Spleen (tissue), 11 donors: ENCODE measurements at regions not wholly inside any gene's neighbourhood (a gene's known extent, or its start where the extent isn't known, plus 50 kb on each side); places are given as distances from the start of the nearest gene placed in this dataset.
A peak's percentile ranks its signal among the peaks of the same experiment; 100 is the strongest.
"Not testable (repeated sequence)": the region's sequence is repeated elsewhere in the genome, so short reads cannot be mapped to it uniquely, and the experiment has no call there.

Source experiments
- DNase-seq: peaks from one replicate; pipeline ENCODE4 v3.0.0-alpha.2; 2020
- H3K27ac ChIP-seq, 8 donors: fragments of 200-600 bp; sonication (generic) in 7 of 8; 1 replicate in 4 of 8; 2 replicates in 4 of 8; pipeline versions ENCODE4 v1.5.0 to v1.8.0; 2016 to 2021; ENCODE audit warnings: inconsistent platforms in 4 of 8, mild to moderate bottlenecking in 4 of 8, moderate library complexity in 1 of 8
- H3K27me3 ChIP-seq, 7 donors: fragments of 200-600 bp; sonication (generic) in 6 of 7; replicated peaks in 1 of 7; 1 replicate in 4 of 7; 2 replicates in 3 of 7; pipeline versions ENCODE4 v1.5.0 to v1.8.0; 2016 to 2021; ENCODE audit warnings: inconsistent platforms in 3 of 7, mild to moderate bottlenecking in 1 of 7
- H3K36me3 ChIP-seq, 6 donors: fragments of 200-600 bp; sonication (generic) in 5 of 6; 1 replicate in 4 of 6; 2 replicates in 2 of 6; pipeline versions ENCODE4 v1.5.0 to v1.8.0; 2016 to 2021; ENCODE audit warnings: inconsistent platforms in 2 of 6
- H3K4me1 ChIP-seq, 6 donors: fragments of 200-600 bp; sonication (generic) in 5 of 6; 1 replicate in 3 of 6; 2 replicates in 3 of 6; pipeline versions ENCODE4 v1.5.0 to v1.8.0; 2016 to 2021; ENCODE audit warnings: inconsistent platforms in 3 of 6
- H3K4me3 ChIP-seq, 8 donors: fragments of 200-600 bp; sonication (generic) in 7 of 8; 1 replicate in 4 of 8; 2 replicates in 4 of 8; pipeline versions ENCODE4 v1.5.0 to v1.8.0; 2016 to 2021; ENCODE audit warnings: inconsistent platforms in 4 of 8, mild to moderate bottlenecking in 4 of 8, moderate library complexity in 2 of 8
- H3K9me3 ChIP-seq, 8 donors: fragments of 200-600 bp; sonication (generic) in 7 of 8; 1 replicate in 4 of 8; 2 replicates in 4 of 8; pipeline versions ENCODE4 v1.5.0 to v1.8.0; 2016 to 2021; ENCODE audit warnings: inconsistent platforms in 4 of 8
- CTCF ChIP-seq, 11 experiments: fragments of 200-600 bp in 7 of 11; fragments of 450-650 bp in 4 of 11; sonication (generic) in 4 of 11; IDR thresholded peaks in 8 of 11; conservative IDR thresholded peaks in 3 of 11; 1 replicate in 7 of 11; 2 replicates in 4 of 11; pipeline versions ENCODE4 v1.4.0 to v1.8.0; 2016 to 2021; ENCODE audit warnings: antibody characterized with exemption in 11 of 11, inconsistent platforms in 4 of 11, mild to moderate bottlenecking in 1 of 11
- POLR2A ChIP-seq, 3 donors: fragments of 450-650 bp; IDR thresholded peaks; one replicate each; pipeline ENCODE4 v1.5.1; 2017; ENCODE audit warnings: antibody characterized with exemption in 3 of 3, mild to moderate bottlenecking in 1 of 3
- POLR2AphosphoS5 ChIP-seq, 3 donors: sonication (generic); formaldehyde crosslinking; IDR thresholded peaks; one replicate each; pipeline ENCODE4 v1.5.1; 2017; ENCODE audit warnings: antibody characterized with exemption in 3 of 3
- WGBS, 5 donors: extraction: QIAGEN DNeasy Blood & Tissue Kit in 3 of 5; methylation state at CpG; one replicate each; pipeline versions ENCODE4 v1.1.5 to v1.1.7; 2013 to 2018; 5-methylcytosine and 5-hydroxymethylcytosine counted together
- intact Hi-C: fragments of 100-400 bp; cut with DNase I; formaldehyde crosslinking; loops from one replicate; pipeline ENCODE4 v1.15.0; 2023; ENCODE audit warnings: low total_unique reads
- donor health status: healthy with polysubstance abuse.
- donor health status: DM: no; HTN: no; CAD: no; lungs with moderate emphysema.
- donor health status: DM: no; HTN: no; CAD: no.
- donor health status: Bipolar disorder and iron deficiency.
- donor health status: healthy.
- donor health status: DM: no; HTN: no; CAD: no.
- donor health status: DM: yes; HTN: yes; CAD: no.

GRCh38 chr3:110623571-110623970 lies 448.0 kb upstream of the NECTIN3 start:
- DNase-seq, result no peak
- Histone ChIP-seq H3K36me3 (no peaks in the 10 kb centered on the region), H3K4me3 (no peak overlapping the region), H3K4me1 (no peaks in the 10 kb centered on the region), H3K27me3 (no peaks in the 10 kb centered on the region), H3K9me3 (no peaks in the 10 kb centered on the region), H3K27ac (no peak overlapping the region)
- 24 to 67% (median 47%) methylated on average over 1 of the region's 1 CpG for WGBS, 5 donors
- TF ChIP-seq CTCF (IDR thresholded peaks at IDR 0.05 in 8 of 11, conservative IDR thresholded peaks at IDR 0.05 in 3 of 11) (no peak), POLR2AphosphoS5 (IDR thresholded peaks at IDR 0.05) (no peak), POLR2A (IDR thresholded peaks at IDR 0.05) (no peak)
- intact Hi-C loops, result no loop called here

GRCh38 chr3:110624576-110624975 lies 447.0 kb upstream of the NECTIN3 start:
- no peak overlapping the region for H3K27ac ChIP-seq
- H3K4me3 ChIP-seq, result no peak overlapping the region
- no peaks in the 10 kb centered on the region for H3K27me3 ChIP-seq
- 56 to 61% (median 59%) methylated on average over 3 of the region's 3 CpGs for WGBS, 5 donors
- DNase-seq, result no peak
- no peak for TF ChIP-seq POLR2A (IDR thresholded peaks at IDR 0.05)
- no peak for TF ChIP-seq POLR2AphosphoS5 (IDR thresholded peaks at IDR 0.05)
- no peak for TF ChIP-seq CTCF (IDR thresholded peaks at IDR 0.05 in 8 of 11, conservative IDR thresholded peaks at IDR 0.05 in 3 of 11)
- intact Hi-C loops, result no loop called here
- no peaks in the 10 kb centered on the region for H3K9me3 ChIP-seq
- no peaks in the 10 kb centered on the region for H3K36me3 ChIP-seq
- H3K4me1 ChIP-seq, result no peaks in the 10 kb centered on the region

- Histone ChIP-seq H3K27ac (no peak overlapping the region), H3K4me3 (no peak overlapping the region), H3K4me1 (no peaks in the 10 kb centered on the region), H3K27me3 (no peaks in the 10 kb centered on the region), H3K9me3 (no peaks in the 10 kb centered on the region), H3K36me3 (no peaks in the 10 kb centered on the region)
- 54 to 69% (median 64%) methylated on average over 4 of the region's 4 CpGs for WGBS, 5 donors
- DNase-seq, result no peak
- TF ChIP-seq POLR2AphosphoS5 (IDR thresholded peaks at IDR 0.05) (no peak), CTCF (IDR thresholded peaks at IDR 0.05 in 8 of 11, conservative IDR thresholded peaks at IDR 0.05 in 3 of 11) (no peak), POLR2A (IDR thresholded peaks at IDR 0.05) (no peak)
- intact Hi-C loops, result no loop called here
Measured at GRCh38 chr3:110625201-110625747, 446.3 kb upstream of the NECTIN3 start.

- H3K4me1 ChIP-seq, DNase-seq, H3K27ac ChIP-seq, H3K9me3 ChIP-seq, H3K36me3 ChIP-seq, intact Hi-C loops, H3K27me3 ChIP-seq: not testable (repeated sequence)
- 48 to 73% (median 66%) methylated on average over 5 of the region's 5 CpGs for WGBS, 5 donors
- H3K4me3 ChIP-seq, result peak overlapping the region in 1 of 8 donors; percentile 42
Measured at GRCh38 chr3:110626652-110627111, 444.9 kb upstream of the NECTIN3 start.
